ENCODE measurements at regions not wholly inside any gene's neighbourhood (a gene's known extent, or its start where the extent isn't known, plus 50 kb on each side); places are given as distances from the start of the nearest gene placed in this dataset.

DNA sequence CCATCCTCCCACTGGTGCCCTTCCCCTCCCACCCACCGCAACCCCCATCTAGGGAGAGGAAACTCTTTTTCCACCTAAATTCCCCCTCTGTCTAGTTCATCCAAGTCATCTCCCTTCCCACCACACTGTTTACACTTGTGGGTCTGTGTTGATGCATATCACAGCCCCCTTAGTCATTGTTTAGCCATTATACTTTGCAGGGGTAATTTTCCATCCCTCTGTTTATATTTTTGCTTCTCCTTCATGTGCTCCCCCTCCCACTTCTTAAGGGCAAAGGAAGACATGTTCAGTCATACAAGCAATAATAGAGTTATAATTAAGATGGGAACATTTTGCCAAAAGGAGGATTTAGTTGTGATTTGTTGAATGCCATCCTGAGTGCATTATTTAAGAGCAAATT, 187.8 kb upstream of the TNP1 start:
- TF ChIP-seq, protein P1, sequence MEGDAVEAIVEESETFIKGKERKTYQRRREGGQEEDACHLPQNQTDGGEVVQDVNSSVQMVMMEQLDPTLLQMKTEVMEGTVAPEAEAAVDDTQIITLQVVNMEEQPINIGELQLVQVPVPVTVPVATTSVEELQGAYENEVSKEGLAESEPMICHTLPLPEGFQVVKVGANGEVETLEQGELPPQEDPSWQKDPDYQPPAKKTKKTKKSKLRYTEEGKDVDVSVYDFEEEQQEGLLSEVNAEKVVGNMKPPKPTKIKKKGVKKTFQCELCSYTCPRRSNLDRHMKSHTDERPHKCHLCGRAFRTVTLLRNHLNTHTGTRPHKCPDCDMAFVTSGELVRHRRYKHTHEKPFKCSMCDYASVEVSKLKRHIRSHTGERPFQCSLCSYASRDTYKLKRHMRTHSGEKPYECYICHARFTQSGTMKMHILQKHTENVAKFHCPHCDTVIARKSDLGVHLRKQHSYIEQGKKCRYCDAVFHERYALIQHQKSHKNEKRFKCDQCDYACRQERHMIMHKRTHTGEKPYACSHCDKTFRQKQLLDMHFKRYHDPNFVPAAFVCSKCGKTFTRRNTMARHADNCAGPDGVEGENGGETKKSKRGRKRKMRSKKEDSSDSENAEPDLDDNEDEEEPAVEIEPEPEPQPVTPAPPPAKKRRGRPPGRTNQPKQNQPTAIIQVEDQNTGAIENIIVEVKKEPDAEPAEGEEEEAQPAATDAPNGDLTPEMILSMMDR (optimal IDR thresholded peaks at IDR 0.05 in 1 of 3, IDR thresholded peaks at IDR 0.05 in 1 of 3, conservative IDR thresholded peaks at IDR 0.05 in 1 of 3; ENCODE audit: extremely low read depth in 1 of 3, insufficient read depth in 2 of 3, low read length in 3 of 3) = no peak
- TF ChIP-seq EZH2 (IDR thresholded peaks at IDR 0.05; ENCODE audit: low read length) = no peak

Data from keratinocyte (primary cell).